ENCODE measurements at regions not wholly inside any gene's neighbourhood (a gene's known extent, or its start where the extent isn't known, plus 50 kb on each side); places are given as distances from the start of the nearest gene placed in this dataset.

- DNase-seq (ENCODE audit: low read depth): no peak
- no peak for TF ChIP-seq CTCF (conservative IDR thresholded peaks at IDR 0.05; ENCODE audit: control insufficient read depth, insufficient read depth, low read depth, low read length)
- no peak overlapping the region for H3K4me3 ChIP-seq (ENCODE audit: control insufficient read depth, low read depth, low read length)
Measured at GRCh38 chr3:177469216-177469615, 271.9 kb upstream of the TBL1XR1 start.

GRCh38 chr3:177470197-177470941 lies 273.1 kb upstream of the TBL1XR1 start:
- DNase-seq (ENCODE audit: low read depth): no peak
- no peak overlapping the region for H3K4me3 ChIP-seq (ENCODE audit: control insufficient read depth, low read depth, low read length)
- no peak for TF ChIP-seq CTCF (conservative IDR thresholded peaks at IDR 0.05; ENCODE audit: control insufficient read depth, insufficient read depth, low read depth, low read length)

GRCh38 chr3:177471733-177472480 lies 274.6 kb upstream of the TBL1XR1 start:
- TF ChIP-seq CTCF (conservative IDR thresholded peaks at IDR 0.05; ENCODE audit: control insufficient read depth, insufficient read depth, low read depth, low read length): no peak
- H3K4me3 ChIP-seq (ENCODE audit: control insufficient read depth, low read depth, low read length): no peak overlapping the region
- no peak for DNase-seq (ENCODE audit: low read depth)

GRCh38 chr3:177473184-177473583 lies 275.9 kb upstream of the TBL1XR1 start:
- no peak overlapping the region for H3K4me3 ChIP-seq (ENCODE audit: control insufficient read depth, low read depth, low read length)
- no peak for DNase-seq (ENCODE audit: low read depth)
- no peak for TF ChIP-seq CTCF (conservative IDR thresholded peaks at IDR 0.05; ENCODE audit: control insufficient read depth, insufficient read depth, low read depth, low read length)

GRCh38 chr3:177473903-177474302 lies 276.6 kb upstream of the TBL1XR1 start:
- no peak overlapping the region for H3K4me3 ChIP-seq (ENCODE audit: control insufficient read depth, low read depth, low read length)
- DNase-seq (ENCODE audit: low read depth): no peak
- no peak for TF ChIP-seq CTCF (conservative IDR thresholded peaks at IDR 0.05; ENCODE audit: control insufficient read depth, insufficient read depth, low read depth, low read length)

GRCh38 chr3:177474652-177475355 lies 277.5 kb upstream of the TBL1XR1 start:
- TF ChIP-seq CTCF (conservative IDR thresholded peaks at IDR 0.05; ENCODE audit: control insufficient read depth, insufficient read depth, low read depth, low read length): no peak

More at GRCh38 chr3:177474652-177475355, 277.5 kb upstream of the TBL1XR1 start:
- H3K4me3 ChIP-seq (ENCODE audit: control insufficient read depth, low read depth, low read length): no peak overlapping the region
- no peak for DNase-seq (ENCODE audit: low read depth)
